IPS-NIHi11 (cell line): ENCODE measurements at regions not wholly inside any gene's neighbourhood (a gene's known extent, or its start where the extent isn't known, plus 50 kb on each side); places are given as distances from the start of the nearest gene placed in this dataset.
A peak's percentile ranks its signal among the peaks of the same experiment; 100 is the strongest.

Experiments used
- DNase-seq: peaks from one replicate; pipeline ENCODE4 v3.0.0; 2012; ENCODE audit warnings: mixed read lengths, low spot score

DNA sequence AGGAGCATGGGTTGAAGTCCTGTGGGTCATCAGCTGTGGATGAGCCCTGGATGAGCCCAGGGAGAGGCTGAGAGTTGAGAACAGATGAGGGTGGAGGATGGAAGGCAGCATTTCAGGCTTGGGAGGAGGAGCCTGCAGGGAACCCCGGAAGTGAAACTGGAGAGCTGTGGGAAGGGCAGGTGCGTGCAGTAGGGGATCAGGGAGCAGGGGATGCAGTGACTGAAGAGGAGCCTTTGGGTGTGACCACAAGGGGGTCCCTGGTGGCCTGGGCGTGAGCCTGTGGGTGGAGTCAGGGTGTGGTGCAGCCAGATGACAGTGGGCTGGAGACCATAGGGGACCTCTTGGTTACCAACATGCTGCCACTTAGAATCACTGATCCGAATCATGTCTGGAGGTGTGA is 115.5 kb downstream of the PAPOLA start:
- DNase-seq = no peak

GRCh38 chr14:96622926-96623325 is 120.7 kb downstream of the PAPOLA start:
- DNase-seq = no peak

GRCh38 chr14:96623676-96624484 is 121.7 kb downstream of the PAPOLA start:
- no peak for DNase-seq

DNA sequence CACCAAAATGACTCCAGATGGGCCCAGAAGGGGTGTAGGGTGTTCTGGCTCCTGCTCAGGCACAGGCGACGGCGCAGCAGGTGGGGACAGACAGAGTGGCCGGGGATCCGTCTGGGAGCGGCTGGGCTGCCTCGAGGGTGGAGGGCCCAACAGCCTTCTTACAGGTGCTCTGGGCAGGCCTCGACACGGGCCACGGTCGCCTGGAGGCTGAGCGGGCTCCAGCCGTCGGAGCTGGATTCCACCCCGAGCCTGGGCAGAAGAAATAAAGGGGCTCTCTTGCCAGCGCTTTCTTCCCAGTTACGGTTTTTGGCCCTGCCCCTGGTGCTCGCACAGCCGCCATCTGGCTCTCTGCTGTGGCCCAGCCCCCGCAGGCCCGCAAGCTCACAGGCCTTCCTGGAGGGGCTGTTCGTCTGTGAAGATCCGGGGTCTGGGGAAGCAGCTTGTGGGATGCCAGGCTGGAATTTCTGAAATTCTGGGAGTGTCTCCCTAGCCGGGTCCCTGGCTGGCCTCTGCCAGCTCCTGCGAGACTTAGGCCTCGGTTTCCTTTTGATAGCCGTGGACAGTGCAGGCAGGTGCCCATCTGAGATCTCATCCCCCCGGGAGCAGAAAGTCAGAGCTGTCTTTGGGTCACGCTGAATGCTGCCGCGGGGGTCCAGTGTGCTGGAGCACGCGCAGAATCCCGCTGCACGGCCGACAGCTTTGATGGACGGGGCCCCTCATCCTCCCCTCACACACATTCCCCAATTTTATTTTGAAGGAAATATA is 122.7 kb downstream of the PAPOLA start:
- peak; percentile 49 for DNase-seq

- DNase-seq = no peak
These were observed 123.3 kb downstream of the PAPOLA start for GRCh38 chr14:96625426-96625985.

DNA sequence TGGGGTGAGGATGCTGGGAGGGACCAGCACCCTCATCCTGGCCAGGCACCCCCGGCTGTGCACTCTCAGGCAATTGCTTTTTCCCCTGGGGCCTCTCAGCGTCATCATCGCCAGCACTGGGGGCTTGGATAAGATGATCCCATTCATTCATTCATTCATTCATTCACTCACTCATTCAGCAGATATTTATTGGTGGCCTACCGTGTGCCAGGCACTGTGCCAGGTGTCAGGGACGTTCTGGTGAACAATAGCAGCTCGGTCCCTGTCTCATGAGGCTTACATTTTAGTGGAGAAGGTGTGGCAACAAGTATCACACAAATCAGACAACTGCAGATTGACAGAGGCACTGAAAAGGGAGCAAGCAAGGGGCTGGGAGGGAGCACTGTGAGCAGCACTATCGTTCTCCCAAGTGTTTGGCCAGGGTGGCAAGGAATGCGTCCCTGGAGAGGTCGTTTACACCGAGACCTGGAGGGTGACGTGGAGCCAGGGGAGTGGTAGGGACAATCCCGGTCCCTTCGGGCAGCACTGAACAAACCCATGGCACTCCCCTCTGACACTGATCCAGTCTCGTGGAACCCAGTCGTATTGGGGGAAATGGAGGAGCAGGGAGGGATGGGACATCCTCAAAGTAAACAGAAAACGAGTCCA is 124.1 kb downstream of the PAPOLA start:
- DNase-seq = no peak

GRCh38 chr14:96626916-96627315 is 124.7 kb downstream of the PAPOLA start:
- DNase-seq = no peak

DNA sequence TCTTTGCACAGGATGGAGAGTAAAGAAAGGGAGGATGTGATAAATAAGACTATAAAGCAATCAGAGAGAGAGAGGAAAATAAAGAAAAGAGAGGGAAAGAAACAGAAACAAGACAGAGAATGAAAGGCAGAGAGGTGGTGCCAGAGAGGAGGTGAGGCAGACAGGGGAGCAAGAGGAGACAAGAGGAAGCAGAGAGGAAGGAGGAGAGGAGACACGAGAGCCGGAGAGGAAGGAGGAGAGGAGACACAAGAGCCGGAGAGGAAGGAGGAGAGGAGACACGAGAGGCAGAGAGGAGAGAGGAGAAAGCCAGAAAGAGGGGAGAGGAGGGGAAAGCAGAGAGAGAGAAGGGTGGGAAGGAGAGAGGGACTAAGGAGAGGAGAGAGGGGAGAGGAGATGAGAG is 125.2 kb downstream of the PAPOLA start:
- no peak for DNase-seq

DNA sequence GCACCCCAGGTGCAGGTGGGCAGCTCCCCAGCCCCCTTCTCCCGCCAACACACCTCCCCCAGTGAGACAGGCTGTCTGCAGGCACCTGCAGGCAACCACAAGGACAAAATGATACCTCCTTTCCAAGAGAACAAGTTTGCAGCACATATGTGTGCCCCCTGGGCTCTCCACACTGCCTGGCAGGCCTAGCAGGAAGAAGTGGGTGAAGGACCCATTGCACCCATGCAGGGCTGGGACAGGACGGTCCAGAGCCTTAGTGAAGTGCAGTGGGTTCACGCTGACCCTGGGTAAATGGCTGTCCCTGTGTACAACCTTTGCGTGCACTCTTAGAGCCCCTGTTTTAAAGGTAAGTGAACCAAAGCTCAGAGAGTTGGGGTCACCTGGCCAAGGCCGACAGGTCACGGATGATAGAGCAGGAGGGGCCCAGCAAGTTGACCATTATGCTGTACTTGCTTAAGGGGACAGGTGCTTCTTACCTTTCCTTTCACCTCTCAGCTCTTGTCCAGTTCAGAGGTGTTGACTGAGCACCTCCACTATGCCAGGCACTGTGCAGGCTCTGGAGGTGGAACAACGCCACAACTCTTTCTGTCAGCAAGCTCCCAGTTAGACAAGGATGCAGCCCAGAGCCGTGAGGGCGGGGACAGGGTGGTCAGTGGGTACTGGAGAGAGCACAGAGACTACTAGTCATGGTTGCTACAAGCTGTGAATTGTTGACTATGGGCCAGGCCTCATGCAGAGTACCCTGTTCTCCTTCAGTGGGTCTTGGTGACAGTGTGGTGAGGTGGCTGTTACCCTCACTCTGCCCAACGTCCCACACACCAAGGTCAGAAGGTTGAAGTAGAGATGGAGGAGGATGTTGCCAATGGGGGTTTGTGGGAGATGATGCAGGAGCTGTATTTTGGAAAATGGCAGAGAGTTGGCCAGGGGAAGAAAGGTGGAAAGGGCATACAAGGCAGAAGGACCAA is 125.9 kb downstream of the PAPOLA start:
- DNase-seq = no peak

DNA sequence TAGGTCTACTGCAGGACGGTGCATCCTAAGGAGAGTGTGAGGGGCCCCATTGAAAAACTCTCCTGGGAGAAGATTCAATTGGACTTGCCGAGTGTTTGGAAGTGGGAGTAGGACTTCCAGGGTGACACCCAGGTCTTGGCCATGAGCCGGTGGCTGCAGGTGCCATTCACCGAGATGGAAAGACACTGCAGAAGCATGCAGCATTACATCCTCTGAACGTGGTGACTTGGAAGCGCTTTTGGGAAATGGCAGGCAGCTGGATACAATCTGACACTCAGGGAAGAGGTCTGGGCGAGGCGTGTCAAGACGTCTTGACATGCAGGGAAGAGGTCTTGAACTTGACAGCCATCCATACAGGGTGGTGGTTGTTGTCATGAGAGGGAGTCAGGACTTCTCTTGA is 126.9 kb downstream of the PAPOLA start:
- DNase-seq = no peak

DNA sequence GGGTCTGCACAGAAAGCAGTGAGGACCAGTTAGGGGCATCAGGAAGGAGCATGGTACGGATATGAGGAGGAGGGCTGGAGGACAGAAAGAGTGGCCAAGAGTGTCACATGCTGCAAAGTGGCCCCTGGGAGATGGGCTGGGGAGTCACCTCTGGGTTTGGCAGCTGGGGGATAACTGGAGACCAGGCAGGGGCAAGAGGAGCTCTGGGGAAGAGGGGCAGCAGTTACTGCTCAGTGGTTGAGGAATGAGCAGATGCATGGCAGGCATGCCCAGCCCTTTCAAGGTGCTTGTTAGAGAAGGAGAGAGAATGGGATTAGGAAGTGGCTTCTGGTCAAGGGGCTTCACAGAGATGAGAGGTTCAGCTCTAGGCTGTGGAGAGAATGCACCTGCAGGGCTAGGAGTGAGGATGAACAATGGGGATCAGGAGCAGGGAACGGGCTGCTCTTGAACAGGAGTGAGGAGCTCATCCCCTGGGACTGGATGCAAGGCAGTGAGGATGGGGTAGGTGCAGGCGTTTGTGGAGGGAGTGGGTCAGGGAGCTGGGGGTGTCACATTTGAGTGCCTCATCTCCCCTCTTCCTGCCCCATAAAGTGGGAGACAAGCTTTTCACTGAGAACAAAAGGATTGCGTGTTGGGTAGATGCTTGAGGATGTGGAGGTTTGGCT is 127.5 kb downstream of the PAPOLA start:
- DNase-seq = peak; percentile 1

GRCh38 chr14:96630281-96630680 is 128.1 kb downstream of the PAPOLA start:
- no peak for DNase-seq

DNA sequence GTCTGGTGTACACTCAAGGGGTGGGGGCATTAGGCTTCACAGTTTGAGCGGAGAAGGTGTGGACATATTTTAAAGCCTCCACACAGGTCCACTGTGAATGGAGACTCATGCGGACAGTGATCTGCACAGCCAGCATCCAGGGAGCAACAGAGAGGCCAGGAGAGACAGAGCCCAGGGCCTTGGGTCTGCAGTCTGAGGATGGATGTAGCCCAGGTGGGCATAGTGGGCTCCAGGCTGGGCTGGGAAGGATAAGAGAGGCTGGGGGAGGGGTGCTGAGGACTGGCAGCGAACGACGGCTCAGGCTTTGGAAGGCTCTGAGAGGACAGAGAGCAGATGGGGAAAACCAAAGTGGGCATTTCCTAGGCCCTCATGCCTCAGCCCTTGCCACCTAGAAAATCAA is 128.8 kb downstream of the PAPOLA start:
- no peak for DNase-seq

DNA sequence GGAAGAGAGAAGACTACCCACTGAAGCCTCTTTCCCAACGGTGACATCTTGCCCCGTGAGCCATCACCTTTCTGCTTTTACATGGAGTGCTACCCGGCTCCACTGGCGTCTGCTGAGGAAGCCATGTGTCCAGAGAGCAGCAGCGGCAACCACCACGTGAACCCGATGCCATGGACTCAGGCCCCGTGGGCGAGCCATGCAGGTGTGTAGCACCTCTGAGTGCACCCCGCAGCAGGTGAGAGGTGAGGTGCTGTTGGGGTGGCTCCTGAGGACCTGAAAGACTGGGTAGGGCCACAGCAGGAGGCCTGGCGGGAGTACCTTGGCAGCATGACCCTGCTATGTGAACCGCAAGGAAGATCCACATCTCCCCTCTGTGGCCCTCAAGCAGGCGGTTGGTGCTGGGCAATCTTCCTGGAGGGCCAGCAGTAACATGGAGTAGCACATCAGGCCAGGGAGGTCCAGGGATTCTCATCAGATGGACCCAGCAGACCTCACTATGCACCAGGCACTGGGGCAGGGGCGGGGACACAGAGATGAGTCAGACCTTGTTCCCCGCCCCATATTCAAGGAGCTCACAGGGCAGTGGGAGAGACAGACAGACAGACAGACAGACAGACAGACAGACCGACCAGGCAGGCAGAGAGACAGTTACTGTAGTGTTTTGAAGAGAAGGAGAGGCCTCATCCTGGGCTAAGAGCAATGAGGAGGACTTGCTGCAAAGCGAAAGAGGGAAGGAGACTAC is 129.6 kb downstream of the PAPOLA start:
- peak; percentile 3 for DNase-seq

DNA sequence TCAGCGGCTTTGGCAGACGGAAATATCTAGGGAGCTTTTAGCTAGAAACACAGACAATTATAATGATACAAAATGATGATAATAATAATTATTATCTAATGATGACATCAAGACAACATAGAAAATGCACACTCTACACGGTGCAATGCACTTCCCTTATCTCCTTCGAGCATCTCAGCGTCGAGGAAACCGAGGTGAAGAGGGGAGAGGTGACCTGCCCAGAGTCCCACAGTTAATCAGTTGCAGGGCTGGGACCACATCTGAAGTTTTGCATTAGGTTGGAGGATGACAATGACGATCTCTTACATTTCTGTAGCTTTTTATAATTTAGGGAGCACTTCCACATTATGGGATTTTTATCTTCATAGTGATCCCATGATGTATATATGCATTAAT is 130.2 kb downstream of the PAPOLA start:
- peak; percentile 1 for DNase-seq

- DNase-seq = no peak
These were observed 130.9 kb downstream of the PAPOLA start for GRCh38 chr14:96633096-96633495.

DNA sequence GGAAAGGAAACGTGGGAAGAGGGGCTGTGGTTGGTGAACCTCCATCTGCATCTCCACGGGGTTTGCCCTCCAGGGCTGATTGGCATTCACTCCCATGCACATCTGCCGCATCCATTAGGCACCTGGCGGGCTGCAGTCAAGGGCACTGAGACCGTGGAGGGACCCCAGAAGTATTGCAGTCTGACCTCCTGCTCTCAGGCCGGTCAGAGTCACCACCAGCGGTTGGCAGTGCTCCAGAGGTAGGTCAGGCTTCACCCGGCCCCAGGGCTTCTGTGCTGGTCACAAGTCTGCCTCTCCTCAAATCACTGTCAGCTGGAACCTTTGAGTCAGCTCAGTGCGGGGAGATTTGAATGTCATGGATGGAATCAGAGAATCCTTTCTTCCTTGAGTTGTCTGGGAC is 132.3 kb downstream of the PAPOLA start:
- DNase-seq = no peak

GRCh38 chr14:96634896-96635295 is 132.7 kb downstream of the PAPOLA start:
- no peak for DNase-seq

DNA sequence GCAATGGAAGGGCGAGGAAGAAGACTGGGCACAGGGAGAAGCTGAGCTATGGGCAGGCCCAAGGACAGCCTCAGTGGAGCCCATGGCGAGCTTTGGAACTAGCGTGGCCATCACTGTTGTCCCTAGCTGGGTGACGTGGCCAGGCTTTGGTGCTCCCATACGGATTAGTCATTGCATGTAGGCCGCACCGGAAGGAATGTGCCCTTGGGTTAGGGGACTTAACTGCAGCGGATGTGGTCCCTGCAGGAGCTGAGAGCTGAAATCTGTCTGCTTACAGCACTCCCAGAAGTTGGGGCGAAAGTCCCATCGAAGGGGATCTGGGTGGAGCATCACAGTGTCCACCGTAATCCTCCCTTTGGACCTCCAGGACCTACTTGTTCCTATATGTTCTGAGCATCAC is 133.7 kb downstream of the PAPOLA start:
- DNase-seq = no peak

DNA sequence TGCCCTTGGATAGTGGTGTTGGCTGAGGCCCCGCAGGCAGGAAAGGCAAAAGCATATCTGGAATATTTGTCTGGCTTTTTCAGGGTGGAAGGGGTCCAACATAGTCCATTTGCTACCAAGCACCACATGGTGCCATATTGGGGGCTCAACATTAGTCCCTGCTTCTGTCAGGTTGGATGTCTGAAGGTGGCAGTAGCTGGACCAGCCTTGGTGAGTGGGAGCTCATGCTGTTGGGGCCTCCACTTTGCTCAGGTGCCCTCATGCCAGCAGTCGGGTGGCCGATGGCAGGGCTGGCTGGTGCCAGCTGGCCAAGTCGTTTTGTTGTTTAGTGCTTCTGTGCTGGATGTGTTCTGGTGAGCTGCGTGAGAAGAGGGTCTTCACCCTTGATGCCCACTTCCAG is 135.3 kb downstream of the PAPOLA start:
- DNase-seq = peak; percentile 1
